HG02884 (cell line): ENCODE measurements at regions not wholly inside any gene's neighbourhood (a gene's known extent, or its start where the extent isn't known, plus 50 kb on each side); places are given as distances from the start of the nearest gene placed in this dataset.
"Not testable (repeated sequence)": the region's sequence is repeated elsewhere in the genome, so short reads cannot be mapped to it uniquely, and the experiment has no call there.

Experiments used
- ATAC-seq: cut with Tn5 transposase; IDR thresholded peaks from one replicate; pipeline ENCODE4 v1.9.1; 2021; ENCODE audit warnings: mild to moderate bottlenecking, moderate library complexity; ENCODE audit not compliant: unreplicated experiment

DNA sequence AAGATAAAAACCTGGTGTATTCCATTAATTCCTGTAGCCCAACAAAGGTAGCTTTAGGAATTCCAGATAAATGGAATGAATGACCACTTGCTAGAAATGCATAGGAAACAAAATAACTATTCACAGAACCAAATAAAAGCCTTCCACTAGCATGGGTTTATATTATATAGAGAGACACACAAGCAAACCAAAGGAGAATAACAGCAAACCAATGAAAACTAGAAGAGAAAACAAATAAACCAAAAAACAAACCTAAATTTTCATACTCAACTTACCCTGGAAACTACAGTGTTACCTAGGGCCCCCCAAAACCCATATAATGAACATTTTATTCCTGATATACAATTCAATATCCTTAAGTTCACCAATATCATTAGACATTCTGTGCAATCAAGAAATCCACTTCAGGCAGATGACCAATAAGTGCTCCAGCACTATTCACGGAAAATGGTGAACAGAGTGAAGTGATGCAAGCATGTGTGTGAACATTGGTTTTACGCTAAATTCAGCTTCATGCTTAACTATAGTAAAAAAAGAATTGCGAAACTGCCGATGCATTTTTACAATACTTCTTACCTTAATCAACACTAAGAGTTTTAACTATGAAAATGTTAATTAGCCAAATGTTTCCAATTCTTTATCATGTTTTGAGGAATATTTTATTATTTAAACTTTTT is 1108.4 kb upstream of the TMEM132C start:
- ATAC-seq, result no peak

DNA sequence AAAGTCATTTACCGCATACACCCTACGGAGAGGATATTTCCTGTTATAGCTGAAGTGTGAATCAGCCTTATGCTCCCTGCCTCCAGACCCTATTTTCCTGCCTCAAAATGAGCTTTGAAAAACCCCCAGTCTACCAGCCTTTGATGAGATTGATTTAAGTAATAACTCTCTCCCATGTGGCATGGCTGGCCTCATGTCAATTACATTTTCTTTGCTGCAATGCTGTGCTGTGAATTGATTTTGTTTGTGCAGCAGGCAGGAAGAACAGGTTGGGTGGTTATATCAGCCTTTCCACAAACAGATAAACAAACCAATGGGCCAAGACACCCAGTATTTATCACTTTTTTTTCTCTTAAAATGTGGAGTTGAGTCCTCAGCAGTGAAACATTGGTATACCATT is 1105.5 kb upstream of the TMEM132C start:
- ATAC-seq, result no peak

DNA sequence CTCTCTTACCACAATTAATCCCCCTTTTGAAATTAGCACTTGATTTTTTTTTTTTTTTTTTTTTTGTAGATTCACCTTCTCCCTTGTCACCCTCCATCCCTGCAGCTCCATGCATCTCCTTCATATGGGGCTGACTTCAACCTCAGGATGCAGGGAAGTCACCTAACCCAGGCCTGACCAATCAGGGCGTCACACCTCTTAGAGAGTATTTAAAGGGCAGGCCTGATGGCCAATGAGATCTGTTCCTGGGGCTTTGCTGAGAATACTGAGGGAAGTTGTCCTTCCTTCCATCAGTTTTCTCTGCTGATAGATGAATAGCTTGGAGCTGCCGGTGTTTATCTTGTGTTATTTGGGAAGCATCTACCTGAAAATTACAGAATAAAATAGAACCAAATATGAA is 1104.7 kb upstream of the TMEM132C start:
- ATAC-seq, result no peak

DNA sequence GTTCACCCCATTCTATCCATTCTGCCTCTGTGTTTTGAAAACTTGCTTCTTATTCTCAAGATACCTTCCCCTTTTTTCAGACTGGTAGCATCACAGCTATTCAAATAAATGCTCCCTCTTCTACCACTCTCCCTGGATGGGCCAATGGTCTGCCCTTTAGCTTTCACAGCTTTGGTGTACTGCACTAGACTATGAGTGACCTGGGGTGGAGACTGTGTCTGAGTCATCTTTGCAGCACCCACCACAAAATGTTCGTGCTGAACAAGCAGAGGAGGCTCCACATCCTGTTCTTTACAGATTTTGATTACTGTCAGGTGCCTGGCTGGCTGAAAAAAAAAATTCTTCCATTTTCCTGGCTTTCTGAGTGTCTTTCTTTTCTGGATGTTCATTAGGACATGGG is 1104.1 kb upstream of the TMEM132C start:
- ATAC-seq, result peak; percentile 72

DNA sequence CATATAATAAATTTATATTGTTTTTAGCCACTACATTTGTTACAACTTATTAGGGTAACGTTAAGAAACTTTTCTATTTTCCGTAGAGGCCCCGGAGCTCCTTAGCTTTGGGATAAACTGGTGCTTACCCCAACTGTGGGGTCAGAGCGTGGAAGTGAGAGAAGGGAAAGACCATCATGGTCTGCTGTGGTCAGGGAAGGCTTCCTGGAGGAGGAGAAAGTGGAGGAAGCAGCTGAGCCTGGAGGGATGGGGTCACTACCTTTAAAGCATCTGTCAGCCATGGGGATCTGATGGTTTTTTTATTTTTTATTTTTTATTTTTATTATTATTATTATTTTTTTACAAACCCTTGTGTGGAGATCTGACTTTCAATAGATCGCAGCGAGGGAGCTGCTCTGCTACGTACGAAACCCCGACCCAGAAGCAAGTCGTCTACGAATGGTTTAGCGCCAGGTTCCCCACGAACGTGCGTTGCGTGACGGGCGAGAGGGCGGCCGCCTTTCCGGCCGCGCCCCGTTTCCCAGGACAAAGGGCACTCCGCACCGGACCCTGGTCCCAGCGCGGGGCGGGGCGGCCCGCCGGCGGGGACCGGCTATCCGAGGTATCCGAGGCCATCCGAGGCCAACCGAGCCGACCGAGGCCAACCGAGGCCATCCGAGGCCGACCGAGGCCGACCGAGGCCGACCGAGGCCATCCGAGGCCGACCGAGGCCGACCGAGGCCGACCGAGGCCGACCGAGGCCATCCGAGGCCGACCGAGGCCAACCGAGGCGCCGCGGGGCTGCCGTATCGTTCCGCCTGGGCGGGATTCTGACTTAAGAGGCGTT is 1101.2 kb upstream of the TMEM132C start:
- peak; percentile 54 for ATAC-seq

DNA sequence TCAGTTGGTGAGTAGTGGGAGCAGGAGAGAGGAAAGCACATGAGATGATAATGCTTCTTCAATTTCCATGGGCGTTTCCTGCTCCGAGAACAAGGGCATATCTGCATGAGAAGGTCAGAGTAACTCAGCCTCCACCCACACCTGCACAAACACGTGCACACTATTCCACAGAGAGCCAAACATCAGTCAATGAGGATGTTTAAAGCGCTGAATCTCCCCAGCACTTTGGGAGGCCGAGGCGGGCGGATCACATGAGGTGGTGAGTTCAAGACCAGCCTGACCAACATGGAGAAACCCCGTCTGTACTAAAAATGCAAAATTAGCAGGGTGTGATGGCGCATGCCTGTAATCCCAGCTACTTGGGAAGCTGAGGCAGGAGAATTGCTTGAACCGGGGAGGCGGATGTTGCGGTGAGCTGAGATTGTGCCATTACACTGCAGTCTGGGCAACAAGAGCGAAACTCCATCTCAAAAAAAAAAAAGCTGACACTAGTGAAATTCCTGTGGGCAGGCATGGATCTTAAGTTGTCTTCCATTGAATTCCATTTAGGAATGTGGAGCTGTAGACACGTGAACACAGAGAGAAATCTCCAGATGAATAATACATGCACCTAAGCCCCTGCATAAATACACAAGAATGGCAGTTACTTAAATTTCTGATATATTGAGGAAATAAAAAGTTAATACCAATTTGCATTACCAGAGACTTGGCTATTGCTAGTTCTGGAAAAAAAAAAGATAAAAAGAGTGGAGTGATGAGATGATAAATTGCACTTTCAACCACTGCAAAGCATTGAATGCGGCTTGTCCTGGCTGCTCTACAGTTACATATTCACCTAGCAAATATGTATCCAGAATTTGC is 1097.4 kb upstream of the TMEM132C start:
- ATAC-seq, result no peak

DNA sequence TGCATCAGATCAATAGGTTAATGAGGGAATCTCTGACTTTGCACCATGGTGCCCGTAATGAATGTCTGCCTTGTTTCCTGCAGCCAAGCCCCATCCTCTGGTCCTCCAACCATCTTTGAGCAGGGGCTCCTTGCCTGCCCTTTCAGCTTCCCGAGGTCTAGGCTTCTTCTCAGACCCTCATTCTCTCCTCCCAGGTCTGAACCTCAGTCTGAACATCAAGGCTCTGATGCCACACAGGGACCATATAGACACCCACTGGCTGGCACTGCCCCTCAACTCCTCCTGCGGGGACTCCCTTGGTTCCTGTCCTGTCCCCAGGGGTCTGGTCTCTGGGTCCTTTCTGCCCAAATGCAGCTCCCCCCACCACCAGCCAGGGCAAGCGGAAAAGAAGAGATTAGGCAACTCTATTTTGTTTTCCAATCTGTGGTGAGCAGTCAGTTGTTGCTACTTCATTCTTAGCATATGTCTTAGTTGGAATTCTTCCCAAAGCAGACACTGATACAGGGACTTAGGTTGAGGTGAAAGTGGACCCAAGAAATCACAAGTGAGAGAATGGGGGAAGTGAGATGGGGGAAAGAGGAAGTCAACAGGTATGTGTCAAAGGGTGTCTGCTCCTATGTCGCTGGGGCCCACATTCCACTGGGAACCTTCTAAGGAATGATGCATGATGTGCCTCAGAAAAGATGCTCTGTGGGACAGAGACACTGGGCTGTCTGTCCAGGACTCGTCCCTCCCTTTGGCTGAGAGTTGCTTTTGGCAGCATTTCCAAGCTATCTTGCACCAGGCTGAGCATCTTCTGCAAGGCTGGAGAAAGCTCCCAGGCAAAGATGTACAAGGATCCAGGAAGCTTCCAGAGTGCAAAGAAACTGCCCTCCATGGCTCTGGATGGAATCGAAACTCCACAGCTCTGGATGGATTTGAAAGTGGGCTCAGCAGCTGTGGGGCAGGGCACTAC is 1096.5 kb upstream of the TMEM132C start:
- ATAC-seq, result no peak

DNA sequence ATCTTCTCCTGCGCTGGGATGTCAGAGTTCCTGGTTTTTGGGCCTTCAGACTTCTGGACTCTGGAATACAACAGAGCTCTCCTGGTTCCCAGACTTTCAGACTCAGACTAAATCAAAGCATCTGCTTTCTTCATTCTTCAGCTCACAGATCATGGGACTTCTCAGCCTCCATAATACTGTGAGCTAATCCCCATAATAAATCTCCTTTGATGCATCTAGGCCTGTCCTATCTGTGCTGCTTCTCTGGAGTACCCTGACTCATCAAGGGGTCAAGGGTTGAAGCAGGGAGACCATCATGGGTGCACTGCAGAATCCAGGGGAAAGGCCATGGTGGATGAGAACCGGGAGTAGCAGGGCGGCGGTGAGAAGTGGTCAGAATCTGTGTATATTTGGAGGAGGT is 1094.1 kb upstream of the TMEM132C start:
- no peak for ATAC-seq

DNA sequence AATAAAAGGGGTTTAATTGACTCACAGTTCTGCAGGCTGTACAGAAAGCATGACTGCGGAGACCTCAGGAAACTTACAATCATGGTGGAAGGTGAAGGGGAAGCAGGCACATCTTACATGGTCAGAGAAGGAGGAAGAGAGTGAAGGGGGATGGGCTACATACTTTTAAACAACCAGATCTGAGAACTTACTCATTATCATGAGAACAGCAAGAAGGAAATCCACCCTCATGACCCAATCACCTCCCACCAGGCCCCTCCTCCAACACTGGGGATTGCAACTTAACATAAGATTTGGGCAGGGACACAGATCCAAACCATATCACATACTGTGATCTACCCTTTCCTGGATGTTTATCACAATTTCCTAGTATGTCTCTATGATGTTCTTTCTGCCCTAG is 1093.0 kb upstream of the TMEM132C start:
- not testable (repeated sequence) for ATAC-seq

DNA sequence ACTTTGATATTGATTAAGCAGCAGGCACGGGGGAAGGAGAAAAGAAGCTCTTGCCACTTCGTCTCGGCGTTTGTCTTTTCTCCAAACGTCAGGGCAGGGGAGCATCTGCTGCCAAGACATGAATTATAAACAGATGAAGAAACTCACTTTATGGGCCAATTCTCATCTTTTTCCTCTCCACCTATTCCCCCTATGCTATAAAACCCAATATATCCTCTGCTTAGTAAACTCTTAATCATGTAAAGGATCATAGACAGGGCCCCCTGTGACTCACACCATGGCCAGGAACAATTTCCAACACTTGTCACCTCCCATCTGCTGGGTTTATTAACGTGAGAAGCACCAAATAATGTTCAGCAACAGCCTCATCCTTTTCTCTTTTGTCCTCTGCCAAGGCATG is 1092.1 kb upstream of the TMEM132C start:
- ATAC-seq, result no peak

DNA sequence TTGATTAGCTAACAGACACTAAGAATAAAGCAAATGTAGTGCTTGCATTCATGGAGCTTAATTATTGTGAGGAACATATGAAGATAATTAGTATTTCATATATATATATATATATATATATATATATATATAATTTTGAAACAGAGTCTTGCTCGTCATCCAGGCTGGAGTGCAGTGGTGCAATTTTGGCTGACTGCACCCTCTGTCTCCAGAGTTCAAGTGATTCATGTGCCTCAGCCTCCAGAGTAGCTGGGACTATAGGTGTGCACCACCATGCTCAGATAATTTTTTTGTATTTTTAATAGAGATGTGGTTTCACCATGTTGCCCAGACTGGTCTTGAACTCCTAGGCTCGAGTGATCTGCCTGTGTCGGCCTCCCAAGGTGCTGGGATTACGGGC is 1091.6 kb upstream of the TMEM132C start:
- no peak for ATAC-seq

DNA sequence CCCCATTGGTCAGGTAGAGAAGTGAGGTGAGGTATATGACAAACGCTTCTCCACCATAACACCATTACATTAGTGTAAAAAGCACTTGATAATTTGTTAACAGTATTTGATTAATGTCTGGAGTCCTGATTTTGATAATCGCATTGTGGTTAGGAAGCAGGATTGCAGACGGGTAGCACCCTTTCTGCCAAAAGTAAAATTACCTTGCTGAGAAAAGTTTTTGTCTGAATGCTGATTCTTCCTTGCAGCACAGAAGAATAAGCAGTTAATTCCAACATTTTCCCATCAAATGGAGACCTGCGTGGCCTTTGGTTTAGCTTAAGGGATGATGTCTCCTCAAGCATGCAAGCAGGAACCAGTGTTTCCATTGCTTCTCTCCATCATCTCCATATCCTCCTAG is 1090.2 kb upstream of the TMEM132C start:
- no peak for ATAC-seq

DNA sequence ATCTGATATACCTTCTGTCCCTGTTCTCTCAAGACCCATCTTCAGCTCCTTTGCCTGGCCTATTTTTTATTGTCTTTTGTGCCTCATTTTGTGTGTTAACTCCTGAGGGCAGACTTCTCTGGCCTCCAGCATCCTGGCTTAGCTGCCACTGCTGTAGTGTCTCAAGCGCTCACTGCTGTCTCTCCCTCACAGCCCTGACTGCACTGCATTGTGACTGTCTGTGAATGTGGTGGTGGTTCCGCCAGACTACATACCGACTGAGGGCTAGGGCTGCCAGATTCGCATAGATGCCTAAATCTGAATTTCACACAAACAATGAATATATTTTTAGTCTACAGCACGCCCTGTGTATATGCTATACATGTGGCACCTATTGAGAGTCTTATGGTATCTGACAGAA is 1088.9 kb upstream of the TMEM132C start:
- ATAC-seq, result no peak

DNA sequence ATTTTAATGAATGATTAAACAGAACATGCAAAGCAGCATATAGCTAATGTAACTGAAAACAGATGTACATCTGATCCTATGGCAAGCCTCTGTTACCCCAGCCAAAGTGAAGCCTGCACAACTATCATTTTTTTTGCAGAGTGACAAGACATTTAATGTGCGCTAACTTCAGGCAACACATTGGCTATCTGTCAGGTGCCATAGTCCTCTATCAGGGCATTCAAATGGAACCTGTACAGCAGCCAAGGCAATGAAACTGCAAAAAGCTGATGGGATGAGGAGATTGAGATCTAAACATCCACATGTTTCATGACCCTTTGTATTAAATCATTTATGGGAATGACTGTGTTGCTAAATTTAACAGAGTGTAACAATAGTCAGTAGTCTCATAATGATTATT is 1088.5 kb upstream of the TMEM132C start:
- ATAC-seq, result no peak

DNA sequence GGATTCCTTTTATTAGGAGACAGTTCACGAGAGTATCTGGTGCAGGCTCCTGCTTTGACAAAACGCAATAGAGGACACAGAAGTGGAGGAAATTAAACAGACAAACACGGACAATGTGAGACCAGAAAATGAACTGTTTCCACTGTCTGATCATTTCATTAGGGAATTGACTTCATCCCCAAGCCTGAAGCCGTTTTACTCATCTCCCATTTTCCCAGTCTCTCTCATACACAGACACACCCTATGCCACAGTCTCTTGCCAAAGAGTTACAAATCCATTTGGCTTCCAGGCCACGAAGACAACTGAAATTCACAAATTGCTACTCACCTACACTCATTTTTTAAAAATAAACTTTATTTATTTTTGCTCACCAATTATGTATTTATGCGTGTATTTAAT is 1087.8 kb upstream of the TMEM132C start:
- no peak for ATAC-seq

DNA sequence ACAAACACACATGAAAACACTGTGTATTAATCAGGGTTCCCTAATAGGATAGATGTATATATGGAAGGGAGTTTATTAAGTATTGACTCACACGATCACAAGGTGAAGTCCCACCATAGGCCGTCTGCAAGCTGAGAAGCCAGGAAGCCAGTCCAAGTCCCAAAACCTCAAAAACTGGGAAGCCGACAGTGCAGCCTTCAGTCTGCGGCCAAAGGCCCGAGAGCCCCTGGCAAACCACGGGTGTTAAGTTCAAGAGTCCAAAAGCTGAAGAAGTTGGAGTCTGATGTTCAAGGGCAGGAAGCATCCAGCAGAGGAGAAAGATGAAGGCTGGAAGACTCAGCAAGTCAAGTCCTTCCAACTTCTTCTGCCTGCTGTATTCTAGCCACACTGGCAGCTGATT is 1085.0 kb upstream of the TMEM132C start:
- ATAC-seq, result no peak

DNA sequence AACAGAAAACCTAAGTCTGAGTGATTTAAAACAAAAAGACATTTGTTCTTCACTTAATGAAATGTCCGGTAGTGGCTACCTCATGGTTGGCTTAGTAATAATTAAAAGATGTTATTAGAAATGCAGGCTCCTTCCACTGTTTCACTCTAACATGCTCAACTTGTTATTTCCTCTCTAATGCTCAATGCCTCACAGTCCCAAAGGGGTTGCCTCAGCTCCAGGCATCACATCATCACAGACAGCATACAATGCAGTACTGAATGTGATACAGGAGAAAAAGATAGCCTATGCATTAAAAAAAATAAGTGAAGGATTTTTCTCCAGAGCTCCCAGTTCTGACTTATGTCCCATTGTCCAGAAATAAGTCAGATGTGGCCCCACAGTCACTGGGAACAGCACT is 1077.0 kb upstream of the TMEM132C start:
- ATAC-seq, result no peak

DNA sequence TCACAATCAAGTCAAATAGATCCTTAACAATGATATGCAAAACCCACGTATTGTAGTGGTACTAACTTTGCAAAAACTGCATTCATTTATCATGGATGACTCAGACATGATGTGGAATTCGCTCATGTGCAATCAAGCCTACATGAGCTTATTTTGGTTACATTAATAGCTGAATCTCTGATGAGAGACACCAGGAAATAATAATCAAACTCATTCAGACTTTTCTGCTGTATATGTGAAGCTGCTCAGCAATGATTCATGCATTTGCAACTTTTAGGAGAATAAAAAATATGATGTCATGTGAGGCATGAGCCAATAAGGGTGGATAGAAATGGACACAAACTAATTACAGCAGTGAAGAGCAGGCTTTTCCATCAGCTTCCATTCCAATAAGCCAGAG is 1075.8 kb upstream of the TMEM132C start:
- ATAC-seq, result no peak

DNA sequence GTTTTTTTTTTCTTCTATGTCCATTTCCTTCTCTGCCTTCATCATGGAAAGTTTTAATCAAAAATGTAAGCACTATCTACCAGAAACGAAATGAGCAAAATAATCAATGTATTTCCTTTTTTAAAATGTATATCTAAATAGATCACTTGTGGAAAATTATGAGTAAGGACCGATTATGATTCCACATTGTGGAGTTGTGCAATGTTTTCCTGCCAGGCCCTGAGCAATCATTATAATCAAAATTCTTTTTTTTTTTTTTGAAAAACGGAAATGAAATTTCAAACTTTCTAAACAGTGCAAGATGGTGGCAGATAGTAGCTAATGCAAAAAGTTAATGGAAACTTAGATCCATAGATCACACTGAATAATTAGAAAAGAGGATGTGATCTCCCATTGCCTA is 1074.6 kb upstream of the TMEM132C start:
- ATAC-seq, result no peak

DNA sequence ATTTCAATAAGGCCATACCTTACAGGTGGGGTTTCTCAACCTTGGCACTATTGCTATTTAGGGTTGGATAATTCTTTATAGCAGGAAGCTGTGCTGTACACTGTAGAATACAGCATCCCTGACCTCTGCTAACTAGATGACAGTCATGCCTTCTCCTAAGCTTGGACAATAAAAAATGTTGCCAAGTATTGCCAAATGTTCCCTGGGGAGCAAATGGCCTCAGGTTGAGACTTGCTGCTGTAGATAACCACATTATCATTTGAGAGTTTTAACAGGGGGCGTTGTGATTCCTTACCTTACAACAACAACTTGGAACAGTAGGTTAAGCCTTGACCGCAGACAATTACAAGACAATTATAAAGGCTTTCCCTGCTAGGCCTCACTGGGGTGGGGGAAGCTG is 1073.6 kb upstream of the TMEM132C start:
- ATAC-seq, result no peak

DNA sequence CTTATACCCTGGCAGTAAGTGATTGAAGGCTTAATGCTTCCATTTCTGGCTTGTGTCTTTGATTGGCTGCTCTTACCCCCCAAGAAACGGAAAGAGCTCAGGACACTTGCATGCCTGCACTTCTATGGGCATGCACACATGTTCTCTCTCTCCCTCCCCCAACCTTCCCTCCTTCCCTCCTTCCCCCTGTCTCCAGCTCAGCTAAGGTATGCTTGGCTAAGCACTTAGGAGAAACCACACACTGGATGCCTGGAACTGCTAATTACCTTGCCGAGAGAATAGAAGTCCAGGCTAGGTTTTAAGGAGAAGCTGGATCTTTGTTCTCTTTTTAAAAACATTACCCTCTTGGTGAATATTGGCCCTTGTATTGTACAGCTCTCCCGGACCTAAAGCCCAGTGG is 1072.8 kb upstream of the TMEM132C start:
- ATAC-seq, result no peak
